HL-60 (cell line): ENCODE measurements at regions not wholly inside any gene's neighbourhood (a gene's known extent, or its start where the extent isn't known, plus 50 kb on each side); places are given as distances from the start of the nearest gene placed in this dataset.

Source experiments
- DNase-seq, 2 experiments: peaks; one replicate each; pipeline ENCODE4 v3.0.0-alpha.2; 2010 to 2020; ENCODE audit warnings: low read depth in 1 of 2, low spot score in 1 of 2
- H3K27ac ChIP-seq: fragments of 250-450 bp; sonication (Bioruptor Pico); replicated peaks from 2 replicates; pipeline ENCODE4 v1.5.1; 2020; ENCODE audit warnings: mild to moderate bottlenecking, moderate library complexity
- H3K27me3 ChIP-seq: fragments of 250-450 bp; sonication (Bioruptor Pico); 2 replicates; pipeline ENCODE4 v1.5.1; 2021; ENCODE audit warnings: mild to moderate bottlenecking, moderate library complexity; ENCODE audit not compliant: insufficient read depth, poor library complexity, severe bottlenecking
- H3K4me3 ChIP-seq: replicated peaks from 2 replicates; pipeline ENCODE4 v1.5.1; 2011; ENCODE audit warnings: mild to moderate bottlenecking, control low read depth, low read length; ENCODE audit not compliant: insufficient read depth
- GABPA ChIP-seq: IDR thresholded peaks from 2 replicates; pipeline ENCODE4 v1.6.1; 2012; ENCODE audit warnings: low read depth
- POLR2AphosphoS5 ChIP-seq: IDR thresholded peaks from 2 replicates; pipeline ENCODE4 v1.6.1; 2012; ENCODE audit warnings: low read depth
- SPI1 ChIP-seq: IDR thresholded peaks from 2 replicates; pipeline ENCODE4 v1.6.1; 2012; ENCODE audit warnings: low read depth, mild to moderate bottlenecking, borderline replicate concordance
- TF ChIP-seq, protein P1 (sequence below): IDR thresholded peaks from one replicate; pipeline ENCODE4 v1.5.1; 2011; ENCODE audit warnings: low read length, control low read depth, inconsistent platforms; ENCODE audit not compliant: insufficient read depth
- TF ChIP-seq, protein P2 (sequence below): IDR thresholded peaks from 2 replicates; pipeline ENCODE4 v1.6.1; 2012; ENCODE audit warnings: low read depth; ENCODE audit not compliant: insufficient replicate concordance

DNA sequence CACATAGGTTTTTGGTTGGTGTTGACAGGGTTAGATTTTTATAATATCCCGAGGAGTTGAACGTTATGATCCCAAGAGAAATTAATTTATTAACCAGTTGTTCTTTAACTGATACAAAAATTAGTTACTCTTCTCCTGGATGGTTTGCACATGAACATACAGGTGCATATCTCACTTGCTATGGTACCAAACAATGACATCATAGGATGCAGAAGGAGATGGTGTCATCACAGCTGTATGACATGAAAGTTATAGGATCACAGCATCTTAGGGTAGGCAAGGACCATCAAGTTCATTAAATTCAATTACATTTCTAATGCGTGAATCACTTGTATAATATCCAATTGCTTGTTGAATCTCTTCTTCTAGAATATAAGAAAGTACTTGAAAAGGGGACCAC lies 175.8 kb downstream of the PAH start:
- no peak for TF ChIP-seq SPI1
- TF ChIP-seq, protein P1, sequence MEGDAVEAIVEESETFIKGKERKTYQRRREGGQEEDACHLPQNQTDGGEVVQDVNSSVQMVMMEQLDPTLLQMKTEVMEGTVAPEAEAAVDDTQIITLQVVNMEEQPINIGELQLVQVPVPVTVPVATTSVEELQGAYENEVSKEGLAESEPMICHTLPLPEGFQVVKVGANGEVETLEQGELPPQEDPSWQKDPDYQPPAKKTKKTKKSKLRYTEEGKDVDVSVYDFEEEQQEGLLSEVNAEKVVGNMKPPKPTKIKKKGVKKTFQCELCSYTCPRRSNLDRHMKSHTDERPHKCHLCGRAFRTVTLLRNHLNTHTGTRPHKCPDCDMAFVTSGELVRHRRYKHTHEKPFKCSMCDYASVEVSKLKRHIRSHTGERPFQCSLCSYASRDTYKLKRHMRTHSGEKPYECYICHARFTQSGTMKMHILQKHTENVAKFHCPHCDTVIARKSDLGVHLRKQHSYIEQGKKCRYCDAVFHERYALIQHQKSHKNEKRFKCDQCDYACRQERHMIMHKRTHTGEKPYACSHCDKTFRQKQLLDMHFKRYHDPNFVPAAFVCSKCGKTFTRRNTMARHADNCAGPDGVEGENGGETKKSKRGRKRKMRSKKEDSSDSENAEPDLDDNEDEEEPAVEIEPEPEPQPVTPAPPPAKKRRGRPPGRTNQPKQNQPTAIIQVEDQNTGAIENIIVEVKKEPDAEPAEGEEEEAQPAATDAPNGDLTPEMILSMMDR = no peak
- no peak for TF ChIP-seq GABPA
- TF ChIP-seq POLR2AphosphoS5 = no peak
- TF ChIP-seq, protein P2, sequence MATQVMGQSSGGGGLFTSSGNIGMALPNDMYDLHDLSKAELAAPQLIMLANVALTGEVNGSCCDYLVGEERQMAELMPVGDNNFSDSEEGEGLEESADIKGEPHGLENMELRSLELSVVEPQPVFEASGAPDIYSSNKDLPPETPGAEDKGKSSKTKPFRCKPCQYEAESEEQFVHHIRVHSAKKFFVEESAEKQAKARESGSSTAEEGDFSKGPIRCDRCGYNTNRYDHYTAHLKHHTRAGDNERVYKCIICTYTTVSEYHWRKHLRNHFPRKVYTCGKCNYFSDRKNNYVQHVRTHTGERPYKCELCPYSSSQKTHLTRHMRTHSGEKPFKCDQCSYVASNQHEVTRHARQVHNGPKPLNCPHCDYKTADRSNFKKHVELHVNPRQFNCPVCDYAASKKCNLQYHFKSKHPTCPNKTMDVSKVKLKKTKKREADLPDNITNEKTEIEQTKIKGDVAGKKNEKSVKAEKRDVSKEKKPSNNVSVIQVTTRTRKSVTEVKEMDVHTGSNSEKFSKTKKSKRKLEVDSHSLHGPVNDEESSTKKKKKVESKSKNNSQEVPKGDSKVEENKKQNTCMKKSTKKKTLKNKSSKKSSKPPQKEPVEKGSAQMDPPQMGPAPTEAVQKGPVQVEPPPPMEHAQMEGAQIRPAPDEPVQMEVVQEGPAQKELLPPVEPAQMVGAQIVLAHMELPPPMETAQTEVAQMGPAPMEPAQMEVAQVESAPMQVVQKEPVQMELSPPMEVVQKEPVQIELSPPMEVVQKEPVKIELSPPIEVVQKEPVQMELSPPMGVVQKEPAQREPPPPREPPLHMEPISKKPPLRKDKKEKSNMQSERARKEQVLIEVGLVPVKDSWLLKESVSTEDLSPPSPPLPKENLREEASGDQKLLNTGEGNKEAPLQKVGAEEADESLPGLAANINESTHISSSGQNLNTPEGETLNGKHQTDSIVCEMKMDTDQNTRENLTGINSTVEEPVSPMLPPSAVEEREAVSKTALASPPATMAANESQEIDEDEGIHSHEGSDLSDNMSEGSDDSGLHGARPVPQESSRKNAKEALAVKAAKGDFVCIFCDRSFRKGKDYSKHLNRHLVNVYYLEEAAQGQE = no peak
- H3K27ac ChIP-seq = no peak overlapping the region
- H3K4me3 ChIP-seq = no peak overlapping the region
- H3K27me3 ChIP-seq = no peaks in the 10 kb centered on the region
- no peak for DNase-seq

DNA sequence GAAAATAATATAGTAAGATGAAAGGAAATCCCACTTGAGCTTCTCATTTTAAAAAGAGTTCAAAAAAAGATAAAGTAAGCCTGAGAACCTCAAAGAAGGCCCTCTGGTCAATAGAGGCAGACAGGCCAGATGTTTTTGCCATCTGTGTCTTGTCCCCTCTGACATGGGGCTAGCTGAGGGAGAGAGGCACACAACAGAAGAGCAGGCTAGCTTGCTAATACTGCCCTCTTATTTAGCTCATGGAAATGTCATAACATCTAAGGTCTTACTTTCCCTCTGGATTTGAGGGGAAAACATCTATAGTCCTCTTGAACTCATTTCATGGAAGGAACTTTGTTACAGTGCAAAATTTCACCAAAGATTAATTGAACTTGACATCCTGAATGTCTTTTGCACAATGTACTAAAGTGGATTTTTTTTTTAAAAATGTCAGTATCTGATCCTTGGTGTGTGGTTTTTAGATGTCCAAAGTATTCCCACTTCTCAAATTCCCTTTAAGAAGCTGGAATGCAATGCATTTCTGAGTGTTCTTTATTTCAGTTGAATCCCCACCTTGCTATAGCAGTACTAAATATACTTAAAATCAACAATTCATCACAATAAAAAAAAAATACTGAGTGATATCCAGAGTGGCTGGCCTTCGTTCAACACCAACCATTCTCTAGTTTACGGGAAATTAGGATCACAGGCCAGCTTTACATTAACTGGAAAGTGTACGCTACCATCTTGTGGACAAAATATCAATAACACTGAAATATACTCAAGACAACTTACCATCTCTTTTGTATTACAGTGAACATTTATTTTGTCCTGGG lies 176.7 kb downstream of the PAH start:
- no peak for DNase-seq
- TF ChIP-seq GABPA = no peak
- TF ChIP-seq POLR2AphosphoS5 = no peak
- TF ChIP-seq, protein P2 = no peak
- TF ChIP-seq SPI1 = no peak
- TF ChIP-seq, protein P1 = no peak
- no peak overlapping the region for H3K27ac ChIP-seq
- H3K27me3 ChIP-seq = no peaks in the 10 kb centered on the region
- H3K4me3 ChIP-seq = no peak overlapping the region

DNA sequence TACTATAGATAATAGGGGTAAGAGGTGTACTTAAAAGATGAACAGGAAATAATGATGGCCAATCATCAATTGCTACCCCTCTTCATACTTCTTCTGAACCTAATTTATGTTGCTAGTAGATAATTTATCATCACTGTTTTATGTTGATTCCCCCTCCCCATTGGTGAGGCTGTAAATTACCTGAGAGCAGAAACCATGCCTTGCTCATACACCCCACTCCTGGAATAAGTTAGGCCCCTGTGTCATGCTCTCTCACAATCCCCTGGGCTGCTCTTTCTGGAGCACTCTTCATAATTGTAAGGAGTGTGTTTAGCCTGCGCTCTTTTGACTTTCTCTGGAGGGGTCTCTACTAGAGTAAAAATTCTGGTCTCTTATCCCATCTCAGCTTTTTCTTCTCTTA lies 180.7 kb downstream of the PAH start:
- no peak overlapping the region for H3K27ac ChIP-seq

More for the DNA sequence above, 180.7 kb downstream of the PAH start:
- Histone ChIP-seq H3K27me3 (no peaks in the 10 kb centered on the region), H3K4me3 (no peak overlapping the region)
- no peak for DNase-seq
- TF ChIP-seq, protein P1 = no peak
- TF ChIP-seq SPI1 = no peak
- TF ChIP-seq POLR2AphosphoS5 = no peak
- TF ChIP-seq GABPA = no peak
